GM12874 (cell line): ENCODE measurements at regions not wholly inside any gene's neighbourhood (a gene's known extent, or its start where the extent isn't known, plus 50 kb on each side); places are given as distances from the start of the nearest gene placed in this dataset.

Experiments
- TF ChIP-seq, protein P1 (sequence below): IDR thresholded peaks from 2 replicates; pipeline ENCODE4 v1.5.1; 2011; ENCODE audit warnings: low read depth, mild to moderate bottlenecking, control low read depth, low read length, moderate library complexity; ENCODE audit not compliant: insufficient read depth

DNA sequence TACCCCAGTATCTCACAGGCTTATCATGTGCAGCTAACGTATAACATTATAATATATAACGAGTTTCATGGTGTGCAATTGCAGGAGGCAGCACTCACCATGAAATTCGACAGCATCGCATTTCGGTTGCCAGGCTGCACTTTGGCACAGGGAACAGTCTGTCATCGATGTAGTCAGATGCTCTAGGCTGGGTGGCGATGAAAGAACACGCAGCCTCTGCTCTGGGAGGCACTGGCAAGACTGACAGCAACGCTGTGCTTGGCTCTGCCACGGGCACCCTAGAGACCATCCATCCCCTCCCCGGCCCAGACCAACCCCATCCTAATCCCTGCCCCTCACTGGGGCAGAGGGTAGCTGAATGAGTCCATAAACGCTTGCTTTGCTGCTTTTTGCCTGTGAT is 290.8 kb downstream of the MED10 start:
- TF ChIP-seq, protein P1, sequence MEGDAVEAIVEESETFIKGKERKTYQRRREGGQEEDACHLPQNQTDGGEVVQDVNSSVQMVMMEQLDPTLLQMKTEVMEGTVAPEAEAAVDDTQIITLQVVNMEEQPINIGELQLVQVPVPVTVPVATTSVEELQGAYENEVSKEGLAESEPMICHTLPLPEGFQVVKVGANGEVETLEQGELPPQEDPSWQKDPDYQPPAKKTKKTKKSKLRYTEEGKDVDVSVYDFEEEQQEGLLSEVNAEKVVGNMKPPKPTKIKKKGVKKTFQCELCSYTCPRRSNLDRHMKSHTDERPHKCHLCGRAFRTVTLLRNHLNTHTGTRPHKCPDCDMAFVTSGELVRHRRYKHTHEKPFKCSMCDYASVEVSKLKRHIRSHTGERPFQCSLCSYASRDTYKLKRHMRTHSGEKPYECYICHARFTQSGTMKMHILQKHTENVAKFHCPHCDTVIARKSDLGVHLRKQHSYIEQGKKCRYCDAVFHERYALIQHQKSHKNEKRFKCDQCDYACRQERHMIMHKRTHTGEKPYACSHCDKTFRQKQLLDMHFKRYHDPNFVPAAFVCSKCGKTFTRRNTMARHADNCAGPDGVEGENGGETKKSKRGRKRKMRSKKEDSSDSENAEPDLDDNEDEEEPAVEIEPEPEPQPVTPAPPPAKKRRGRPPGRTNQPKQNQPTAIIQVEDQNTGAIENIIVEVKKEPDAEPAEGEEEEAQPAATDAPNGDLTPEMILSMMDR: no peak

DNA sequence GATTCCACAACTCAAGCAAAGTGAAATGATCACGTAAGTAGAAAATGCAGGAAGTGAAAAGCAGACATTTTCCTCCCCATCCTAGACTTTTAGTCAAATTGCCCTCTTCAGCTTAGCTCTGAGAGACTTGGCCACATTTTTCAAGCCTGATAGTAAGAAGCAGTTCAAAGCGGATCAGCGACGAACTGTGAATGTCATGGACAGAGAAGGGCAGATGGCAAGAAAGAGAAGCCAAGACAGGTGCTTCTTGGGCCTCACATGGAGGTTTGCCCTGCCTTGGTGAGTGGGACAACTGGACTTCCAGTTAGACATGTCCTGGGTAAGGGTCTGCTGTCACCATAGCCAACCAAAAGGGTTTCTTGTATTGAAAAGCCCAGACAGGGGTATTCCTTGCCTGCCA is 291.5 kb downstream of the MED10 start:
- TF ChIP-seq, protein P1: no peak

DNA sequence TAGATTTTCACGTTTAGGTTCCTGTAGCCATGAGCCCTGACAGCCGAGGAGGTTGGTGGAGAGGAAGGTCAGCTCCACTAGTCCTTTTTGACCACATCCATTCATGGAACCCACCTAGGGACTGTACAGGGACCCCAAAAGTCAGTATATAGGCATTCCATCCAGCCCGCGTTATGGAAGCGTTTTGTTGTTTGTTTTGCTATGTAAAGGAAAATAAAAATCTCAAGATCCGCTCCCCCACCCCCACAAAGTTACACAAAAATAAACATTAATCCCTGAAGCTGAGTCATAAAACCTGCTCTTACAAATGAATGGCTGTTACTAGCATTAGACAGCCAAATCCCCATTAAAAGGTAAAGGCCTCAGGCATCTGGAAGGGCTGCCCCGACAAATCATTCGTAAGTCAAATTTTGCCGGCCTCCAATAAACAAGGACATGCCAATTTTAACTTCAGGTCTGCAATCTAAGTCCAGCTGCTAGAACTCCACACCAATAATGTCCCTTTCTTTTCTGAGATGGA is 292.9 kb downstream of the MED10 start:
- TF ChIP-seq, protein P1: no peak

DNA sequence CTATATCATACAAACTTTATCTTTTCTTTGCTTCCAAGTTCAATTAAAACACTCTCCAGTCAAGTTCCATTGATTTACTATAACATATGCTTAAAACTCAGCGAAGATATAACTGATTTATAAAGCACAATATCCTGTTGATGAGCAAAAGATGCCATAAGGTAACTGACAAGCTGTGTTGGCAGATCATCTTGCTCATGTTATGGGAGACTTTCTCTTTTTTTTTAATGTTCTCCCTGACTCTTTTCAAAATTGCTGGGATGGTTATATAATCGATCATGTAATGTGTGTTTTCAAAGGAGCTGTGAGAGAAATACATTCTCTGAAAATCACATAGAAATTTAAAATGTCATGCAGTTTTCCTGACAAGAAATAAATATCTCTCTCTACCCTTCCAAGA is 293.5 kb downstream of the MED10 start:
- TF ChIP-seq, protein P1: no peak

DNA sequence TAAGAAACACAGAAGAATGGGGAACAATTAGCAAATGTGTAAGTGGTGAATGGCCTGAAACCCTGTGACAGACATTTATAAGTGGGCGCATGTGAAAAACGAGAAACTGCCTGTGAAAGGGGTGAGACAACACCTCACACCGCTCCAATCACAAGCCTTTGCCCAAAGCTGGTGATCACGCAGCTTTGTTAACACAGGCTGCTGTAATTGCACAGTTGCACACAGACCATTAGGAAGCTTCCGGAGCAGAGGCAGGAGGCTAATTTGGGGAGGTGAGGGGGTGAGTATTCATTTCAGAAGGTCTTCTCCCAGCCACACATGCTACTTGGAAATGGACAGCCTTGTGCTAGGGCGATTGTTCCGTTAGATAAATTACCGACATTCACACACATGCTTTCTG is 294.0 kb downstream of the MED10 start:
- TF ChIP-seq, protein P1: no peak

DNA sequence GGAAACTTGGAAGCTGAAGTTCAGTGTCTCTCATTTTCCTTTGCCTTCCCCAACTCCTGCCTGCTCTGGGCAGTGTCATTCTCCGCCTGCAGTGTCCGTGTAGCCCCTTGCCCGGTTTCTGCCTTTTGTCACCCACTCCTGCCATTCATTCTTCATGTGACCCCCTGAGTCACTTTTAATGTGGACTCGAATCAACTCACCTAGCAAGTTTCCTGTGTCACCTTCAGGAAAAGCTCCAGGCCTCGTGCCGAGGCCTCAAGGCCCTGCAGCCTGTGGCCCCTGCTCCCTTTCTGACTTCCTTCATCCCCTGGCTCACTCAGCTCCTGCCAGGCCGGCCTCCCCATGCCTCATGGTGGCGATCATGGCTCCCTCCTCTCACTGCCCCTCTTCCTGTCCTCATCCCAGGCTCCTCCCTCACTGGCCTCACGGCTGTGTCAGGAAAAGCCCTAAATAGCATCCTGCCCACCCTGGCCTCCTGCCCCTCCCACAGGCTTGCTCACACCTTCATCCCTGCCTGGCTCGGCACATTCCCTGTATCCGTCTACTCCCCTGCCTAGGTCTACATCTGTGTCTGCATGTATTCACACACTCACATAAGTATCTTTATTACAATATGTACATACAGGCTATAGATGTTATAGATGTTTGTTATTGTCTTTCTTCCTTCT is 294.9 kb downstream of the MED10 start:
- TF ChIP-seq, protein P1: no peak

DNA sequence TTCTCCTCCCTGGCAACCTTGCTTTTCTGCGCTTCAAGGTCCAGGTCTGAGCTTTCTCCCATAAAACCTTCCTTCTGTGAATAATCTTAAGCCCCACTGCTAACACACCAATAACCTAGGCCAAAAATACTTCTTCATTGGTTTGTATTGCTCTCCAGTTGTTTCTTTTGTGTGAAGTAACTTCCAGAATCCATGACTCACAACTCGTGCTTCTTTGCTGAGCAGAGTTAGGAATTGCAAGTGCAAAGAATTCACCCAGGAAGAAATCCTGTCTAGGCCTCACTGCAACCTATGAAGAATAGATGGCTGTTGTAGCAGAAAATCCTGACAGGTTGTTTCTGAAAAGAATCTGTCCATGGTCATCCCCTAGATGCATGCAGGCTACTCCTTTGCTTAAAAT is 295.7 kb downstream of the MED10 start:
- TF ChIP-seq, protein P1: no peak
